A673 (cell line): ENCODE measurements at regions not wholly inside any gene's neighbourhood (a gene's known extent, or its start where the extent isn't known, plus 50 kb on each side); places are given as distances from the start of the nearest gene placed in this dataset.

Experiments
- BruUV-seq: library from RNA; stranded (reverse); fragments of 400-500 nt; replicated peaks from 2 replicates; lab custom pipeline; 2021; lab: Mats Ljungman, UMichigan
- CTCF ChIA-PET: fragments of 300-600 bp; sonication (Branson Sonifier 250); formaldehyde crosslinking; loops from one replicate; lab custom pipeline; 2022; ENCODE audit warnings: antibody characterized with exemption; lab: Charles Lee
- POLR2A ChIA-PET: fragments of 300-600 bp; sonication (Branson Sonifier 250); formaldehyde crosslinking; loops from one replicate; lab custom pipeline; 2022; ENCODE audit warnings: antibody characterized with exemption; ENCODE audit not compliant: low non-redundant PET; lab: Charles Lee
- DNase-seq: peaks from one replicate; pipeline ENCODE4 v3.0.0-alpha.2; 2015; ENCODE audit warnings: low spot score
- H3K27ac ChIP-seq: fragments of 200-600 bp; sonication (generic); 2 replicates; pipeline ENCODE4 v1.5.1; 2016; ENCODE audit warnings: mixed run types, low read depth, mild to moderate bottlenecking, mixed read lengths, antibody characterized with exemption, low read length; ENCODE audit not compliant: poor library complexity, severe bottlenecking
- H3K27me3 ChIP-seq: fragments of 200-600 bp; sonication (generic); replicated peaks from 2 replicates; pipeline ENCODE4 v1.6.1; 2017; ENCODE audit warnings: mixed run types, low read depth, mild to moderate bottlenecking, mixed read lengths, antibody characterized with exemption, low read length; ENCODE audit not compliant: insufficient read depth, poor library complexity
- H3K36me3 ChIP-seq: fragments of 200-600 bp; sonication (generic); 2 replicates; pipeline ENCODE4 v1.6.1; 2016; ENCODE audit warnings: mixed run types, mild to moderate bottlenecking, mixed read lengths, antibody characterized with exemption, low read length; ENCODE audit not compliant: insufficient read depth, poor library complexity, severe bottlenecking
- H3K4me1 ChIP-seq: fragments of 200-600 bp; sonication (generic); 2 replicates; pipeline ENCODE4 v1.6.1; 2017; ENCODE audit warnings: mixed run types, mild to moderate bottlenecking, mixed read lengths, antibody characterized with exemption, low read length; ENCODE audit not compliant: insufficient read depth, poor library complexity, severe bottlenecking
- H3K4me3 ChIP-seq: fragments of 200-600 bp; sonication (generic); 2 replicates; pipeline ENCODE4 v1.5.1; 2016; ENCODE audit warnings: low read depth, mixed run types, mild to moderate bottlenecking, mixed read lengths, low read length; ENCODE audit not compliant: poor library complexity, severe bottlenecking
- H3K9me3 ChIP-seq: fragments of 200-600 bp; sonication (generic); 2 replicates; pipeline ENCODE4 v1.6.1; 2016; ENCODE audit warnings: mixed run types, low read depth, mild to moderate bottlenecking, mixed read lengths, antibody characterized with exemption, low read length; ENCODE audit not compliant: poor library complexity, severe bottlenecking
- CTCF ChIP-seq: fragments of 300-800, 200-600 bp; sonication (generic); conservative IDR thresholded peaks from 2 replicates; pipeline ENCODE4 v1.5.1; 2017; ENCODE audit warnings: low read depth, mild to moderate bottlenecking, antibody characterized with exemption, low read length, moderate library complexity, mixed read lengths
- EZH2 ChIP-seq: fragments of 200-600 bp; sonication (generic); IDR thresholded peaks from 2 replicates; pipeline ENCODE4 v1.6.1; 2017; ENCODE audit warnings: borderline replicate concordance, low read depth, mild to moderate bottlenecking, mixed read lengths, antibody characterized with exemption, low read length; ENCODE audit not compliant: poor library complexity, severe bottlenecking
- intact Hi-C: fragments of 100-400 bp; cut with micrococcal nuclease; formaldehyde crosslinking; loops from one replicate; pipeline ENCODE4 v1.10.0; 2022; ENCODE audit not compliant: unreplicated experiment

- no peak for TF ChIP-seq EZH2
- no peak for TF ChIP-seq CTCF
- POLR2A ChIA-PET: no interaction called here
- Histone ChIP-seq H3K27me3 (no peaks in the 10 kb centered on the region), H3K27ac (no peak overlapping the region), H3K36me3 (no peaks in the 10 kb centered on the region), H3K9me3 (peaks cover 8% of the 10 kb centered on the region), H3K4me3 (no peak overlapping the region), H3K4me1 (no peaks in the 10 kb centered on the region)
- DNase-seq: no peak
- CTCF ChIA-PET: no interaction called here
- intact Hi-C loops: no loop called here
- no TSS peak for BruUV-seq
Observed at GRCh38 chr3:82745544-82745943, 984.1 kb upstream of the GBE1 start.

- CTCF ChIA-PET: no interaction called here
- TF ChIP-seq EZH2 (no peak), CTCF (no peak)
- intact Hi-C loops: no loop called here
- DNase-seq: no peak
- Histone ChIP-seq H3K4me1 (no peaks in the 10 kb centered on the region), H3K9me3 (peaks cover 8% of the 10 kb centered on the region), H3K36me3 (no peaks in the 10 kb centered on the region), H3K27ac (no peak overlapping the region), H3K4me3 (no peak overlapping the region), H3K27me3 (no peaks in the 10 kb centered on the region)
- no TSS peak for BruUV-seq
- POLR2A ChIA-PET: no interaction called here
Observed at GRCh38 chr3:82743196-82743595, 981.8 kb upstream of the GBE1 start.

- peaks cover 8% of the 10 kb centered on the region for H3K9me3 ChIP-seq
- no peak overlapping the region for H3K27ac ChIP-seq
- no peak overlapping the region for H3K4me3 ChIP-seq
- TF ChIP-seq EZH2: no peak
- no peak for TF ChIP-seq CTCF
- BruUV-seq: no TSS peak
- ChIA-PET CTCF (no interaction called here), POLR2A (no interaction called here)
- no peaks in the 10 kb centered on the region for H3K4me1 ChIP-seq
- intact Hi-C loops: no loop called here
- no peaks in the 10 kb centered on the region for H3K27me3 ChIP-seq
- no peaks in the 10 kb centered on the region for H3K36me3 ChIP-seq
- no peak for DNase-seq
Observed at GRCh38 chr3:82741346-82741745, 979.9 kb upstream of the GBE1 start.
